ENCODE measurements at regions not wholly inside any gene's neighbourhood (a gene's known extent, or its start where the extent isn't known, plus 50 kb on each side); places are given as distances from the start of the nearest gene placed in this dataset.

DNA sequence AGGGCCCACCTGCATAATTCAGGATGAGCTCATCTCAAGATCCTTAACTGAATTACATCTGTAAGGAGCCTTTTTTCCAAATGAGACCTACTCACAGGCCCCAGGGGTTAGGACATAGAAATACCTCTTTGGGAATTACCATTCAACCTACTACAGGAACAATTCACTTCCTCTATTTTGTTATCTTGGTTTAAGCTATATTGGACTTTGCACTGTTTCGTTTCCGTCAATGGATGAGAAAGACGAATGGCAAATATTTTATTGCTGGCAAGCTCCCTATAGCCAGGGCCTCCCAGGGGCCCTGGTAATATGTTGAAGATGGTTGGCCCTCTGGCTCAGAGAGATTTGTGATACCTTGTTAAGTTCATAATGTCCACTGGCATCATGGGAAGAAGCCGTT, 384.2 kb upstream of the DUSP10 start:
- in situ Hi-C loops (cut with HindIII; ENCODE audit: low pct_ligation_motif_present, low sequenced_read_pairs) = no loop called here
- Histone ChIP-seq H3K36me3 (replicated peaks) (no peaks in the 10 kb centered on the region), H3K4me3 (ENCODE audit: low read depth, low read length) (no peak overlapping the region), H3K27ac (no peak overlapping the region), H3K27me3 (replicated peaks) (no peaks in the 10 kb centered on the region)
- DNase-seq = no peak
- no peak for TF ChIP-seq CTCF (IDR thresholded peaks at IDR 0.05; ENCODE audit: low read depth, low read length, missing control alignments)

- H3K27ac ChIP-seq = no peak overlapping the region
- DNase-seq = no peak
- H3K27me3 ChIP-seq (replicated peaks) = no peaks in the 10 kb centered on the region
- no peaks in the 10 kb centered on the region for H3K36me3 ChIP-seq (replicated peaks)
- no peak overlapping the region for H3K4me3 ChIP-seq (ENCODE audit: low read depth, low read length)
- peak; percentile 54 for TF ChIP-seq CTCF (IDR thresholded peaks at IDR 0.05; ENCODE audit: low read depth, low read length, missing control alignments)
- in situ Hi-C loops (cut with HindIII; ENCODE audit: low pct_ligation_motif_present, low sequenced_read_pairs) = no loop called here
Observed at GRCh38 chr1:222124602-222125001, 382.7 kb upstream of the DUSP10 start.

DNA sequence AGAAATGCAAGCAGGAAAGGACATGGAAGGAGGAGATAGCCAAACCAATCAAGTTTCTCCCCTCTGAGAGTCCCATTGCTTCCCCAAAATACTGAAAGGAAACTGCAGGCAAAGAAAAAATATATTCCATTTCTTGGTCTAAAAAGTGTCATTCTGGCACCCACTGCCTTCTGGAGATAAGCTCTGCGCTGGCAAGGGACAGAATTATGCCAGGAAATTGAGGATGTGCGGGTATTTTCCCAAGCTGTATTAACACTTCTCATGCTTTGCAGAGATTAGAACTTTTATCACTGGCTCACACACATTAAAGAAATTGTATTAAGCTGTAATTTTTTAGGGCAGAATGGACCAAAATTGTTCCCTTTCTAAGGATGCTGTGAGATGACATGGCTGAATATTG, 381.2 kb upstream of the DUSP10 start:
- Histone ChIP-seq H3K36me3 (replicated peaks) (no peaks in the 10 kb centered on the region), H3K27me3 (replicated peaks) (no peaks in the 10 kb centered on the region), H3K4me3 (ENCODE audit: low read depth, low read length) (no peak overlapping the region), H3K27ac (no peak overlapping the region)
- DNase-seq = no peak
- TF ChIP-seq CTCF (IDR thresholded peaks at IDR 0.05; ENCODE audit: low read depth, low read length, missing control alignments) = no peak
- in situ Hi-C loops (cut with HindIII; ENCODE audit: low pct_ligation_motif_present, low sequenced_read_pairs) = no loop called here

DNA sequence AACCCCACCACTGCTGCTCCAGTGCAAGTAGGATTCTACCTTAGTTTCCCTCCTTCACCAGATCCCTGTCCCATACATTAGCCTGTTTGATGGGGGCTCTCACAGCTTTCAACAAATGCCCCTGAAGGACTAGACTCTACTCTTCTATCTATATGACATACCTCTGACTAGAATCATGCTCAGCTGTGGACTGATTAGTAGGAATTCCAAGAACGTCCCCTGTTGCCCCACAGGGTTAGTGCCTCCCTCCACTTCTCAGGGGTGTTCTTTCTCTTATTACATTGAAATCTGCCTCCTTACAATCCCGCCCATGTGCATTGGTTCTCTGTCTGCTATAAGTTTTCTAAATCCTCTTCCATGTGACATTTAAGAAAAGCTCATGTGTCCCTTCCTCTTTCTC, 375.9 kb upstream of the DUSP10 start:
- TF ChIP-seq CTCF (IDR thresholded peaks at IDR 0.05; ENCODE audit: low read depth, low read length, missing control alignments) = no peak
- Histone ChIP-seq H3K27me3 (replicated peaks) (no peaks in the 10 kb centered on the region), H3K27ac (no peak overlapping the region), H3K4me3 (ENCODE audit: low read depth, low read length) (no peak overlapping the region), H3K36me3 (replicated peaks) (no peaks in the 10 kb centered on the region)
- DNase-seq = no peak
- in situ Hi-C loops (cut with HindIII; ENCODE audit: low pct_ligation_motif_present, low sequenced_read_pairs) = no loop called here

DNA sequence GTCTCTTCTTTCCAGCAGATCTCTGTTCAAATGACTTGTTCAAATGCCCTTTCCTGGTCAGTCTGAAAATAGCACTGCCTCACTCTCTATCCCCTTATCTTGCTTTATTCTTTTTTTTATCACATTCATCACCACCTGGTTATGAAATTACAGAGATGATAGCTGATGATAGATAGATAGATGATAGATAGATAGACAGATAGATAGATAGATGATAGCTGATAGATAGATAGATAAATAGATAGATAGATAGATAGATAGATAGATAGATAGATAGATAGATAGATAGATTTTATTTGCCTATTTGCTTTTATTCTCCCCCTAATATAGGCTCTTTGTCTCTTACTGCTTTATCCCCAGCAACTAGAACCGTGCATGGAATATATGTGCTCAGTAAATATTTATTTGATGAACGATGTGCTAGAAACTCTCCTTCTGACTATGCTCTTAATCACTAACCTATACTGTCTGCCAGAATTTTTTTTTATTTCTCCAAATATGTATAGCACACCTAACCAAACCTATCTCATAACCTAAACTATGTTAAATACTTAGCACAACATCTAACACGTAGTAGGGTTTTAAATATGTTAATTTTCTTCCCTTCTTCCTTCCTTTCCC, 372.8 kb upstream of the DUSP10 start:
- TF ChIP-seq CTCF (IDR thresholded peaks at IDR 0.05; ENCODE audit: low read depth, low read length, missing control alignments) = no peak
- Histone ChIP-seq H3K27ac (no peak overlapping the region), H3K27me3 (replicated peaks) (no peaks in the 10 kb centered on the region), H3K36me3 (replicated peaks) (no peaks in the 10 kb centered on the region), H3K4me3 (ENCODE audit: low read depth, low read length) (no peak overlapping the region)
- no peak for DNase-seq
- in situ Hi-C loops (cut with HindIII; ENCODE audit: low pct_ligation_motif_present, low sequenced_read_pairs) = no loop called here

- no peak for DNase-seq
- H3K4me3 ChIP-seq (ENCODE audit: low read depth, low read length) = no peak overlapping the region
- in situ Hi-C loops (cut with HindIII; ENCODE audit: low pct_ligation_motif_present, low sequenced_read_pairs) = no loop called here
- H3K36me3 ChIP-seq (replicated peaks) = no peaks in the 10 kb centered on the region
- no peak overlapping the region for H3K27ac ChIP-seq
- no peaks in the 10 kb centered on the region for H3K27me3 ChIP-seq (replicated peaks)
- TF ChIP-seq CTCF (IDR thresholded peaks at IDR 0.05; ENCODE audit: low read depth, low read length, missing control alignments) = no peak
Observed at GRCh38 chr1:222109836-222110235, 367.9 kb upstream of the DUSP10 start.

Data from brain microvascular endothelial cell (primary cell).